A673 (cell line): ENCODE measurements at regions not wholly inside any gene's neighbourhood (a gene's known extent, or its start where the extent isn't known, plus 50 kb on each side); places are given as distances from the start of the nearest gene placed in this dataset.

Experiments
- BruUV-seq: library from RNA; stranded (reverse); fragments of 400-500 nt; replicated peaks from 2 replicates; lab custom pipeline; 2021; lab: Mats Ljungman, UMichigan
- CTCF ChIA-PET: fragments of 300-600 bp; sonication (Branson Sonifier 250); formaldehyde crosslinking; loops from one replicate; lab custom pipeline; 2022; ENCODE audit warnings: antibody characterized with exemption; lab: Charles Lee
- POLR2A ChIA-PET: fragments of 300-600 bp; sonication (Branson Sonifier 250); formaldehyde crosslinking; loops from one replicate; lab custom pipeline; 2022; ENCODE audit warnings: antibody characterized with exemption; ENCODE audit not compliant: low non-redundant PET; lab: Charles Lee
- DNase-seq: peaks from one replicate; pipeline ENCODE4 v3.0.0-alpha.2; 2015; ENCODE audit warnings: low spot score
- H3K27ac ChIP-seq: fragments of 200-600 bp; sonication (generic); 2 replicates; pipeline ENCODE4 v1.5.1; 2016; ENCODE audit warnings: mixed run types, low read depth, mild to moderate bottlenecking, mixed read lengths, antibody characterized with exemption, low read length; ENCODE audit not compliant: poor library complexity, severe bottlenecking
- H3K27me3 ChIP-seq: fragments of 200-600 bp; sonication (generic); replicated peaks from 2 replicates; pipeline ENCODE4 v1.6.1; 2017; ENCODE audit warnings: mixed run types, low read depth, mild to moderate bottlenecking, mixed read lengths, antibody characterized with exemption, low read length; ENCODE audit not compliant: insufficient read depth, poor library complexity
- H3K36me3 ChIP-seq: fragments of 200-600 bp; sonication (generic); 2 replicates; pipeline ENCODE4 v1.6.1; 2016; ENCODE audit warnings: mixed run types, mild to moderate bottlenecking, mixed read lengths, antibody characterized with exemption, low read length; ENCODE audit not compliant: insufficient read depth, poor library complexity, severe bottlenecking
- H3K4me1 ChIP-seq: fragments of 200-600 bp; sonication (generic); 2 replicates; pipeline ENCODE4 v1.6.1; 2017; ENCODE audit warnings: mixed run types, mild to moderate bottlenecking, mixed read lengths, antibody characterized with exemption, low read length; ENCODE audit not compliant: insufficient read depth, poor library complexity, severe bottlenecking
- H3K4me3 ChIP-seq: fragments of 200-600 bp; sonication (generic); 2 replicates; pipeline ENCODE4 v1.5.1; 2016; ENCODE audit warnings: low read depth, mixed run types, mild to moderate bottlenecking, mixed read lengths, low read length; ENCODE audit not compliant: poor library complexity, severe bottlenecking
- H3K9me3 ChIP-seq: fragments of 200-600 bp; sonication (generic); 2 replicates; pipeline ENCODE4 v1.6.1; 2016; ENCODE audit warnings: mixed run types, low read depth, mild to moderate bottlenecking, mixed read lengths, antibody characterized with exemption, low read length; ENCODE audit not compliant: poor library complexity, severe bottlenecking
- EZH2 ChIP-seq: fragments of 200-600 bp; sonication (generic); IDR thresholded peaks from 2 replicates; pipeline ENCODE4 v1.6.1; 2017; ENCODE audit warnings: borderline replicate concordance, low read depth, mild to moderate bottlenecking, mixed read lengths, antibody characterized with exemption, low read length; ENCODE audit not compliant: poor library complexity, severe bottlenecking
- intact Hi-C: fragments of 100-400 bp; cut with micrococcal nuclease; formaldehyde crosslinking; loops from one replicate; pipeline ENCODE4 v1.10.0; 2022; ENCODE audit not compliant: unreplicated experiment
- TF ChIP-seq, protein P1 (sequence below): fragments of 300-800, 200-600 bp; sonication (generic); conservative IDR thresholded peaks from 2 replicates; pipeline ENCODE4 v1.5.1; 2017; ENCODE audit warnings: low read depth, mild to moderate bottlenecking, antibody characterized with exemption, low read length, moderate library complexity, mixed read lengths

DNA sequence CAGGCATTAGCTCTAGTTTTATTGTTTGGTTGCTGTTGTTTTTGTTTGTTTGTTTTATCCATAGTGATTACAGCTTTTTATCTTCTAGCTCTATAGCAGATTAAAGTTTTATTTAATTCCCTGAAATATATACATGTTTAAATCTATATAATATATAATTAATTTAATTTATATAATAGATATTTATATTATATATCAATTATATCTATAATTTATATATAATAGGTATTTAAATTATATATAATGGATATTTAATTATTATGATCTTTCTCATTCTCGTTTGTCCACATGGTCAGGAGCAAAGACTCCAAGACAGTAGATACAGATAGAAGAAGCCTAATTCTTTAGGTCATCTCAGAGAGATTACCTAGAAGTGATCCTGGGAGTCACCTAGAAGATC lies 238.8 kb upstream of the GPR149 start:
- no peak overlapping the region for H3K4me3 ChIP-seq
- BruUV-seq: no TSS peak
- ChIA-PET CTCF (no interaction called here), POLR2A (no interaction called here)
- TF ChIP-seq, protein P1, sequence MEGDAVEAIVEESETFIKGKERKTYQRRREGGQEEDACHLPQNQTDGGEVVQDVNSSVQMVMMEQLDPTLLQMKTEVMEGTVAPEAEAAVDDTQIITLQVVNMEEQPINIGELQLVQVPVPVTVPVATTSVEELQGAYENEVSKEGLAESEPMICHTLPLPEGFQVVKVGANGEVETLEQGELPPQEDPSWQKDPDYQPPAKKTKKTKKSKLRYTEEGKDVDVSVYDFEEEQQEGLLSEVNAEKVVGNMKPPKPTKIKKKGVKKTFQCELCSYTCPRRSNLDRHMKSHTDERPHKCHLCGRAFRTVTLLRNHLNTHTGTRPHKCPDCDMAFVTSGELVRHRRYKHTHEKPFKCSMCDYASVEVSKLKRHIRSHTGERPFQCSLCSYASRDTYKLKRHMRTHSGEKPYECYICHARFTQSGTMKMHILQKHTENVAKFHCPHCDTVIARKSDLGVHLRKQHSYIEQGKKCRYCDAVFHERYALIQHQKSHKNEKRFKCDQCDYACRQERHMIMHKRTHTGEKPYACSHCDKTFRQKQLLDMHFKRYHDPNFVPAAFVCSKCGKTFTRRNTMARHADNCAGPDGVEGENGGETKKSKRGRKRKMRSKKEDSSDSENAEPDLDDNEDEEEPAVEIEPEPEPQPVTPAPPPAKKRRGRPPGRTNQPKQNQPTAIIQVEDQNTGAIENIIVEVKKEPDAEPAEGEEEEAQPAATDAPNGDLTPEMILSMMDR: no peak
- no peak for TF ChIP-seq EZH2
- no peak for DNase-seq
- intact Hi-C loops: no loop called here
- no peaks in the 10 kb centered on the region for H3K36me3 ChIP-seq
- H3K4me1 ChIP-seq: no peaks in the 10 kb centered on the region
- H3K9me3 ChIP-seq: no peaks in the 10 kb centered on the region
- H3K27ac ChIP-seq: no peak overlapping the region
- no peaks in the 10 kb centered on the region for H3K27me3 ChIP-seq

DNA sequence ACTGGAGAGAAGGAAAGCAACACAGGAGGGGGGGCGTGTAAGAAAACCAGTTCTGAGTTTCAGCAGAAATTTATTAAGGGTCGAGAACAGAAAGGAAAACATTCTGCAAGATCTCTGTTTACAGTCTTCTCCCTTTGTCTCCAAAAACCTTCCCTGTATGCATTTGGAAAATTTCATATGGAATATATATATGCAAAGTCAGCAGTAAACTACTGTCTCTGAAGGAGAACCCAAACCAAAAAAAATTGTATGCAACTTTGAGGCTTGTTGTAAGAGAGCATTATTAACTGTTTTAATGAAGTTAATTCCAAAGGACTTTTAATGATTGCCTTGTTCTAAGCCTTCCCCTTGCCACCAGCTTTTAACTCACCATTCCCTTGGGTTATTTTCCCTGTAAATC lies 238.2 kb upstream of the GPR149 start:
- BruUV-seq: no TSS peak
- ChIA-PET CTCF (no interaction called here), POLR2A (no interaction called here)
- no peak for DNase-seq
- H3K27ac ChIP-seq: no peak overlapping the region
- H3K9me3 ChIP-seq: no peaks in the 10 kb centered on the region
- no peaks in the 10 kb centered on the region for H3K27me3 ChIP-seq
- H3K36me3 ChIP-seq: no peaks in the 10 kb centered on the region
- intact Hi-C loops: no loop called here
- no peak for TF ChIP-seq EZH2
- TF ChIP-seq, protein P1: no peak
- H3K4me1 ChIP-seq: no peaks in the 10 kb centered on the region
- H3K4me3 ChIP-seq: no peak overlapping the region

DNA sequence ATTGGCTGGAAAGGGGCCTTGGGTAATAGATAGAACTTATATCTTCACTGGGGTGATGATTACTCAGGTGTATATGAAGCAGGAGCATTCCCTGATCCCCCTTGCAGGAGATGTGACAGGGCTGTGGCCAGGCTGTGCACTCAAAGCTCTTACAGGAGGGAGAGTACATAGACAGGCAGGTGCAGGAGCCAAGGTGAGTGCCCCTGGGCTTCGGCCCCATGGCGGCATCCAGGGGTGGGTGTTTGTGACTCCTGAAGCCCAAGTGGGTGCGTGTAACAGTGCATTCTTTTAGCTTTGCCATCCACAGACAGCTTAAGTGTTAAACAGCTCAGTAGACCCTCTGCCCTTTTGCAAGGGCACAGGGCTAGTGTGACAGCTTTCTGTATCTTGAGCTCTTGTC lies 236.6 kb upstream of the GPR149 start:
- TF ChIP-seq, protein P1: no peak
- no peak for TF ChIP-seq EZH2
- Histone ChIP-seq H3K27me3 (no peaks in the 10 kb centered on the region), H3K4me1 (no peaks in the 10 kb centered on the region), H3K36me3 (no peaks in the 10 kb centered on the region), H3K27ac (no peak overlapping the region), H3K9me3 (no peaks in the 10 kb centered on the region), H3K4me3 (no peak overlapping the region)
- ChIA-PET CTCF (no interaction called here), POLR2A (no interaction called here)
- no peak for DNase-seq
- no TSS peak for BruUV-seq
- intact Hi-C loops: no loop called here
